HepG2 (cell line): ENCODE measurements at regions not wholly inside any gene's neighbourhood (a gene's known extent, or its start where the extent isn't known, plus 50 kb on each side); places are given as distances from the start of the nearest gene placed in this dataset.

Experiments
- EP300 ChIP-seq, 3 experiments: sonication (generic) in 1 of 3; formaldehyde crosslinking in 1 of 3; IDR thresholded peaks; 2 replicates each; pipeline versions ENCODE4 v1.5.1 to v1.6.1; 2011 to 2020; ENCODE audit warnings: low read depth in 2 of 3, low read length in 2 of 3, borderline replicate concordance in 1 of 3, improper control_type of control experiment in 1 of 3, mild to moderate bottlenecking in 1 of 3, missing genetic modification reagents in 1 of 3, moderate library complexity in 1 of 3
- KDM4B ChIP-seq: sonication (generic); formaldehyde crosslinking; IDR thresholded peaks from 2 replicates; pipeline ENCODE4 v1.4.0; 2020; ENCODE audit warnings: missing genetic modification reagents
- ZNF713 ChIP-seq: sonication (generic); formaldehyde crosslinking; IDR thresholded peaks from 2 replicates; pipeline ENCODE4 v1.4.0; 2020; ENCODE audit warnings: mild to moderate bottlenecking, missing genetic modification reagents
- TF ChIP-seq, protein P1 (sequence below): sonication (generic); formaldehyde crosslinking; IDR thresholded peaks from 2 replicates; pipeline ENCODE4 v1.4.0; 2020; ENCODE audit warnings: missing genetic modification reagents
- TF ChIP-seq, protein P2 (sequence below): sonication (generic); formaldehyde crosslinking; IDR thresholded peaks from 2 replicates; pipeline ENCODE4 v1.5.0; 2020; ENCODE audit warnings: mild to moderate bottlenecking, missing genetic modification reagents, moderate library complexity
- TF ChIP-seq, protein P3 (sequence below): sonication (generic); formaldehyde crosslinking; IDR thresholded peaks from 2 replicates; pipeline ENCODE4 v1.9.0; 2022; ENCODE audit warnings: missing genetic modification reagents, mild to moderate bottlenecking, borderline replicate concordance

DNA sequence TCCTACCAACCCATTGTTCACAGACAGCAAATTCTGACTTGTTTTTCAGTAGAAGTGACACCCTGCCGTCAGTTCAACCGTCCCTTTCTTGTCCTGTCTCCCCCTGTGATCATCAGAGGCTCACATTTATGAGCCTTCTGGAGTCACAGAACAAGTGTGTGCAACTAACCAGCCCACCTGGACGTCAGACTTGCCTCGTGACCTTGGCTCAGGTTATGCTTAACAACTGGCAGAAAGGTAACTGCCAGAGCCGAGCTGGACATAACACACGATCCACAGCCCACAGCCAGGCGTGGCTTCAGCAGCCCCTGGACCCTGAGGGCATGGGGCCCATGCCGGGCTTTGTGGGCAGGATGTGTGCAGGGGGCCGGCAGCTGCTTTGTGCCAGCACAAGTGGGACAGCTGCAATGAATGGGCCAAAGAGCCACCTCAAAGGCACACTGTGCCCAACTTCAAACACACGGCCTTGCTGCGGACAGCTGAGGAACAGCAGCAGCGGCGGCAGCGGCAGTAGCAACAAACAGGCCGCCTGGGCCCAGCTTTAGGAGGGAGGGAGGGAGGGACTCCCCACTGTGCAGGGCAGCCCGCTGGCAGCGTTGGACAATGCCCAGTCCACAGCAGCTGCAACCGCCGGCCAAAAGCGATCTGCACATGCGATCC, 103.9 kb downstream of the ZBTB18 start:
- TF ChIP-seq ZNF713 (CRISPR knock-in tag) (no peak), EP300 (IDR thresholded peaks at IDR 0.05; ENCODE audit: low read depth in 2 of 2, low read length in 2 of 2) (no peak), EP300 (CRISPR knock-in tag; IDR thresholded peaks at IDR 0.05; ENCODE audit: borderline replicate concordance) (no peak), KDM4B (CRISPR knock-in tag) (no peak)
- TF ChIP-seq, protein P1, sequence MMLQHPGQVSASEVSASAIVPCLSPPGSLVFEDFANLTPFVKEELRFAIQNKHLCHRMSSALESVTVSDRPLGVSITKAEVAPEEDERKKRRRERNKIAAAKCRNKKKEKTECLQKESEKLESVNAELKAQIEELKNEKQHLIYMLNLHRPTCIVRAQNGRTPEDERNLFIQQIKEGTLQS (CRISPR knock-in tag) = no peak
- TF ChIP-seq, protein P2, sequence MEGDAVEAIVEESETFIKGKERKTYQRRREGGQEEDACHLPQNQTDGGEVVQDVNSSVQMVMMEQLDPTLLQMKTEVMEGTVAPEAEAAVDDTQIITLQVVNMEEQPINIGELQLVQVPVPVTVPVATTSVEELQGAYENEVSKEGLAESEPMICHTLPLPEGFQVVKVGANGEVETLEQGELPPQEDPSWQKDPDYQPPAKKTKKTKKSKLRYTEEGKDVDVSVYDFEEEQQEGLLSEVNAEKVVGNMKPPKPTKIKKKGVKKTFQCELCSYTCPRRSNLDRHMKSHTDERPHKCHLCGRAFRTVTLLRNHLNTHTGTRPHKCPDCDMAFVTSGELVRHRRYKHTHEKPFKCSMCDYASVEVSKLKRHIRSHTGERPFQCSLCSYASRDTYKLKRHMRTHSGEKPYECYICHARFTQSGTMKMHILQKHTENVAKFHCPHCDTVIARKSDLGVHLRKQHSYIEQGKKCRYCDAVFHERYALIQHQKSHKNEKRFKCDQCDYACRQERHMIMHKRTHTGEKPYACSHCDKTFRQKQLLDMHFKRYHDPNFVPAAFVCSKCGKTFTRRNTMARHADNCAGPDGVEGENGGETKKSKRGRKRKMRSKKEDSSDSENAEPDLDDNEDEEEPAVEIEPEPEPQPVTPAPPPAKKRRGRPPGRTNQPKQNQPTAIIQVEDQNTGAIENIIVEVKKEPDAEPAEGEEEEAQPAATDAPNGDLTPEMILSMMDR (CRISPR knock-in tag) = no peak
- TF ChIP-seq, protein P3, sequence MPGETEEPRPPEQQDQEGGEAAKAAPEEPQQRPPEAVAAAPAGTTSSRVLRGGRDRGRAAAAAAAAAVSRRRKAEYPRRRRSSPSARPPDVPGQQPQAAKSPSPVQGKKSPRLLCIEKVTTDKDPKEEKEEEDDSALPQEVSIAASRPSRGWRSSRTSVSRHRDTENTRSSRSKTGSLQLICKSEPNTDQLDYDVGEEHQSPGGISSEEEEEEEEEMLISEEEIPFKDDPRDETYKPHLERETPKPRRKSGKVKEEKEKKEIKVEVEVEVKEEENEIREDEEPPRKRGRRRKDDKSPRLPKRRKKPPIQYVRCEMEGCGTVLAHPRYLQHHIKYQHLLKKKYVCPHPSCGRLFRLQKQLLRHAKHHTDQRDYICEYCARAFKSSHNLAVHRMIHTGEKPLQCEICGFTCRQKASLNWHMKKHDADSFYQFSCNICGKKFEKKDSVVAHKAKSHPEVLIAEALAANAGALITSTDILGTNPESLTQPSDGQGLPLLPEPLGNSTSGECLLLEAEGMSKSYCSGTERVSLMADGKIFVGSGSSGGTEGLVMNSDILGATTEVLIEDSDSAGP (CRISPR knock-in tag) = no peak
